Activated CD8-positive, alpha-beta memory T cell treated with anti-CD3 and anti-CD28 coated beads for 24 hours (primary cell): ENCODE measurements at regions not wholly inside any gene's neighbourhood (a gene's known extent, or its start where the extent isn't known, plus 50 kb on each side); places are given as distances from the start of the nearest gene placed in this dataset.
"Not testable (repeated sequence)": the region's sequence is repeated elsewhere in the genome, so short reads cannot be mapped to it uniquely, and the experiment has no call there.

ENCODE experiments used
- DNase-seq: peaks from one replicate; pipeline ENCODE4 v3.0.0-alpha.2; 2020

DNA sequence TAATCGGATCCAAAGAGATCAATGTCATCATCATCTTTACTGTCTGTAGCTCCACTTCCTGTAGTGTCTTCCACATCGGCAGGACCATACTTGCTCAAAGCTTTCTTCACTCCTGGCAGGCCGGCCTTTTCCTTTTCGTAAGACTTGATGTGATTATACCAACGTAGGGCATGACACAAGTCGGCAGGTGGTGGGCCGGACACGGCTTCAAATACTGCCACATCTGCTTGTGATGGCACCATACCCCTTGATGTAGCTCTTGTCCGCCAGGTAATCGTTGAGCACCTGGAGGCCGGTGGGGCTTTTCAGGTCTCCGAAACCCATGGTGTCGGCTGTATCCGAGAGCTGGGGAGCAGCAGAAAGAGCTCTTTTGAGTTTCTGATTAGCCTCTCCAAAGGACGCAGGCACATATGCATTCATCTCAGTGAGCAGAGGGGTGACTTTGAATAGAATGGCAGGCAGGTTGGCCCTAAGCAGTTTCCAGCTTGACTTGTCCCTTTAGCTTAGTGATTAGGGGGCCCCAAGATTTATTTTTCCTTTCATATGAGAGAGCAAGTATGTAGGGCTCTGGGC is 106.0 kb upstream of the PODXL start:
- DNase-seq, result not testable (repeated sequence)

GRCh38 chr7:131657881-131658280 is 101.5 kb upstream of the PODXL start:
- DNase-seq, result no peak

DNA sequence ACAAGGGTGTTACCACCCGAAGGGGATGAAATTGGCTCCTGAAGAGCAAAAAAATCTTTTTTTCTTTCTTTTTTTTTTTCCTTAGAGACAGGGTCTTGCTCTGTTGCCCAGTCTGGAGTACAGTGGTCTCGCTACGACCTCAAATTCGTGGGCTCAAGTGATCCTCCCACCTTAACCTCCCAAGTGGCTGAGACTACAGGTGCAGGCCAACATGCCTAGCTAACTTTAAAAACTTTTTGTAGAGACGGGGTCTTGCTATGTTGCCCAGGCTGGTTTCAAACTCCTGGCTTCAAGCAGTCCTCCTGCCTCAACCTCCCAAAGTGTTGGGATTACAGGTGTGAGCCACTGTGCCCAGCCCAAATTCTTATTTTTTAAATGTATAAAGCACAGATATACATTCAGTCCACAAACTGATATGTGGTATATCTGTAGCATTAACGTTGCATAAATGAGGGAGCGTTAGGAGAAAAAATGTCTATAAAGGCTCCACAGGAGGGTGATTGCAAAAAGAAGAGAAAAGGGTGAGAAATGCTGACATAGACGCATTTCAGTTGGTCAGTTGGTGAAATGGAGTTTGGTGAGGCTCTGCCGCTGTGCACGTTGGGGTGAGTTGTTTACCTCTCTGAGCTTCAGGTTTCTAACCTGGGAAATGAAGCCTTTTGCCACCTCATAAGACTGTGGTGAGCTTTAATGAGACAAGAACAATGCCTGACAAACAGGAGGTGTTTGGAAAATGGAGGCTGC is 100.7 kb upstream of the PODXL start:
- DNase-seq, result no peak

DNA sequence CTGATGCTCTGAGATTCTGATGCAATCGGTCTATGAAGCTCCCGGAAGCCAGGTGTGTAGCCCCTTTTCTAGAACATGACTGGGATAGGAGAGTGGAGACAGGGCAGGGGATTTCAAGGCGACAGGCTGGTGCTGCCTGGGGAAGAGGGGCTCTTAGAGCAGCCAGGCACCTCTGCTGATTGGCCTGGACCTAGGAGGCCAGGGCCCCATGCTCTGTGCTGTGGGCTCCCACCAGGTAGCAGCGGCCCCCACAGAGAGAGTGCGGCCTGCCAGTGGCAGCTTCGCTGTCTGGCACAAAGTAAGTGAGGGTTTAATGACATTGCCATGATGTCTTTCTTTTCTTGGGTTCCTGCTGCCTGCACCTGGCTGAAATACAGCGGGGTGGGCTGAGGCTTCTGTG is 99.4 kb upstream of the PODXL start:
- no peak for DNase-seq

GRCh38 chr7:131655447-131655846 is 99.0 kb upstream of the PODXL start:
- DNase-seq, result no peak

- peak; percentile 96 for DNase-seq
Observed at GRCh38 chr7:131654668-131655326, 98.4 kb upstream of the PODXL start.

DNA sequence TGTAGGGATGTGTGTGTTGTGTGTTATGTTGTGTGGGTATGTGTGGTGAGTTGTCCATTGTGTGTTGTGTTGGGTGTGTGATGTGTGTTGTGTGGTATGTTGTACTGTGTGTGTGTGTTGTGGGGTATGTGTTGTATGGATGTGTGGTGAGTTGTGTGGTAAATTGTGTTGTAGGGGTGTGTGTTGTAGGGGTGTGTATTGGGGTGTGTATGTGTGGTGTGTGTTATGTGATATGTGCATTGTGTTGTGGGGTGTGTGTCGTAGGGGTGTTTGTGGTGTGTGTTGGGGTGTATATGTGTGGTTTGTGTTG is 97.8 kb upstream of the PODXL start:
- DNase-seq, result no peak

DNA sequence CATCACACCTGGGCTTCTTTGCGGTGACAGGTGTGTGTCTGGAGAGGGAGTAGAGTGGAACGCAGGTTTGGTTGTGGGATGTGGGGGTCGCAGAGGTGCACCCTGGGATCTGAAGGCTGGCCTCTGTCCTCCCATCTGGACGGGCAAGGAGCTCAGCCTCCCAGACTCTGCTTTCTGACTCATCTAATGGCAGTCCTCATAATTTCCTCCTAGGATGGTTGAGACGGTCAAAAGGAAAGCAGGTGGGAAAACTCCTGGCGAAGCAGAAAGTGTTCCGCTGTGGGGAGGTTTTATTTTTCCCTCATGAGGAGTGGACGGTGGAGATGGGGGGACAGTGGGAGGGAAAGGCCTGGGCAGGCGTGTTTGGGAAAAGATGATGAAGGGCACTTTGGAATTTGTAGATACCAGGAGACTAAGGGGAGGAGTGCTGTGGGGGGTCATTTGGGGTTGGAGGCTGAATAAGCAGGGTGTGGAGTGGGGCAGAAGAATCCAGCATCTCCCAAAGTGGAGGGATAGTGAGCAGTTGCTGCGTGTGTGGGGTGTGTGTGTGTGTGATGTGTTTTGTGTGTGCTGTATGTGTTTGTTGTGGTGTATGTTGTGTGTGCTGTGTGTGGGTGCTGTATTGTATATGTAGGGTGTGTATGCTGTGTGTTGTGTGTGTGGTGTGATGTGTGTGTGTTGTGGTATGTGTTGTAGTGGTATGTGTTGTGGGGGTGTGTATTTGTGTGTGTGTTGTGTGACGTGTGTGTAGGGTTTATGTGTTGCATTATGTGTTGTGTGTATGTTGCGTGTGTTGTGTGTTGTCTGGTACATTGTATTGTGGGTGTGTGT is 97.2 kb upstream of the PODXL start:
- no peak for DNase-seq

DNA sequence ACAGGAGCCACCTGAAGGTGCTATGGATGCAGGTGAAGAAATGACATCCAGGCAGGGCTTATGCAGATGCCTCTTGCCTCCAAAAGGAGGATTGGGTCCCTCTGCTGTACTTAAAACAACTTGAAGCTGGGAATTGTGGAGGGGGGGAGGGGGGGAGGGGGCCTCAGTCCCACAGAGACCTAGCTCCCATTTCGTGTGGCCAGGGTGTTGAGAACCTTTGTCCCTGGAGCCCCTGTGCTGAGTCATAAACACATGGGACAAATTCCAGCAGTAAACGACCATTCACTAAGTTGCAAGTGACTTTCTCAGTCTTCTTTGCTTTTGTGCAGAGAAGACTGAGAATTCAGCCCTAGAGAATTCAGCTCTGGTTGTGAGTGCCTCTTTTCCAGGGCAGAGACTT is 96.5 kb upstream of the PODXL start:
- DNase-seq, result no peak

DNA sequence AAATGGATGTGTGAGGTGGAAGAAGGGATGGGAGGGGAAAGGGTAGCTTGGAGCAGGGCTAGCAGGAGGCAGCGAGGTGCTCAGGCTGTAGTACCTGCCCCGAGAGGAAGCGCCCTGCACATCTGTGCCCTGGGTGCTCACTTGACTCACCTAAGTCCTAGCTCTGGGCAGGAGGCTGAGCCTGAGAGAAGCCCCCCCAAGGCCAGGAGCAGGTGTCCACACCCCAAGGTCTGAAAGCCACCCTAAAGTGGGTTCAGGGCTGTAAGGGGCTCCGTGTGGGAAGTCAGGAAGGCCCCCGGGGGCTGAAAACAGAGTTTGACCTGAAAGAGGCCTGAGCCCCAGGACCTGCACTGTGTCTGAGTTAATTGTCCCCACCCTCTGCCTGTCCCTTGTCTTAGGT is 95.8 kb upstream of the PODXL start:
- no peak for DNase-seq

DNA sequence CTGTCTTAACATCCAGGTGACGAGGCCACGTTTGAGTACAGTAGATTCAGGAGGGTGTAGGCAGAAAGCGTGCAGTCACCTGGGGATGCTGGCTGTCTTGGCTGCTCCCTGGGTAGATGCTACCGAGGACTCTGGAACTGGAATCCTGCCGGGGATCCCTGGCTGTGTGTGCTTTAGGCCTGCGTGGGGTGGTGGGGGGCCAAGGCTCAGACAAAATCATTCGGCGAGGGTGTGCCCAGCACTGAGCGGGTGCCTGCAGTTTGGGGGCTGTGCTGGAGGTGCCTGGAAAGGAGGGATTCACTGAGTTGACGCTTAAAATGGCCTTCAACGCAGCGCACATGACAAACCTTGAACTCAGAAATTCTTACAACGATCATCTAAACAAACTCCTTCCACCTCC is 93.5 kb upstream of the PODXL start:
- no peak for DNase-seq

- DNase-seq, result no peak
Observed at GRCh38 chr7:131649003-131649541, 92.6 kb upstream of the PODXL start.

DNA sequence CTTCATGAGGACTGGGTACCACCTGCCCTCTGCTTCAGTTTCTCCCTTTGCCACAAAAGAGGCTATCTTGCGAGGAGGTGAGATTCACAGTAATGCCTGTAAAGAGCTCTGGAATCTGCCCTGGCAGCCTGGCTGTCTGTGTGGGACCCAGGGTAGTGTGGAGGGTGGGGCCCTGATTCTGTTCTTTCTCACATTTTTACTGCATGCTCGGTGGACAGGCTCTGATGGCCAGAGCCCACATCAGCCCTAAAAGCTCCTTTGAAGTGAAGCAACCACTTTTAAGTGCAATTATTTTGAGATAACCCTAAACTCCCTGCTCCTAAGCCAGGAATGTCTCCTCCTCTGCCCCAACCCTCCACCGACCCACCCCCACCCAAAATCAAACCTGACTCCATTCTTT is 92.1 kb upstream of the PODXL start:
- no peak for DNase-seq

- DNase-seq, result no peak
Observed at GRCh38 chr7:131646203-131646602, 89.8 kb upstream of the PODXL start.

DNA sequence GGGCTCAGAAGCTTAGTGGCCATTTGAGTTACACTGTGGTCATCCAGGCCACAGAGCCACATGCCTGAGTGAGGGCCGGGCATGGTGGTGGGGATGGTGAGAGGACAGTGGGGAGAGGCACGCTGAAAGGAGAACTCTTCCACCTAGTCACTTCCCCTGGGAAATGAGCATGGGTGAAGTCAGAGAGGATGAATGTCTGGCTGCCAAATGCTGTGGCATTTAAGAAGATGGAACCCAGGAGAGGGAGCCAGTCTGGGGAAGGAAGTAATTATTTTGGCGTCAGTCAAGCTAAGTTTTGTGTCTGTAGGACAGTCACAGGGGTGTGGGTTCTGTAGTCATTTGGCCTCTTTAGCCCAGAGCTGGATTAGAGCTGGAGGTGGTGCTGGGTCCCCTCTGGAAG is 86.0 kb upstream of the PODXL start:
- DNase-seq, result no peak

- DNase-seq, result no peak
Observed at GRCh38 chr7:131640686-131641085, 84.3 kb upstream of the PODXL start.

DNA sequence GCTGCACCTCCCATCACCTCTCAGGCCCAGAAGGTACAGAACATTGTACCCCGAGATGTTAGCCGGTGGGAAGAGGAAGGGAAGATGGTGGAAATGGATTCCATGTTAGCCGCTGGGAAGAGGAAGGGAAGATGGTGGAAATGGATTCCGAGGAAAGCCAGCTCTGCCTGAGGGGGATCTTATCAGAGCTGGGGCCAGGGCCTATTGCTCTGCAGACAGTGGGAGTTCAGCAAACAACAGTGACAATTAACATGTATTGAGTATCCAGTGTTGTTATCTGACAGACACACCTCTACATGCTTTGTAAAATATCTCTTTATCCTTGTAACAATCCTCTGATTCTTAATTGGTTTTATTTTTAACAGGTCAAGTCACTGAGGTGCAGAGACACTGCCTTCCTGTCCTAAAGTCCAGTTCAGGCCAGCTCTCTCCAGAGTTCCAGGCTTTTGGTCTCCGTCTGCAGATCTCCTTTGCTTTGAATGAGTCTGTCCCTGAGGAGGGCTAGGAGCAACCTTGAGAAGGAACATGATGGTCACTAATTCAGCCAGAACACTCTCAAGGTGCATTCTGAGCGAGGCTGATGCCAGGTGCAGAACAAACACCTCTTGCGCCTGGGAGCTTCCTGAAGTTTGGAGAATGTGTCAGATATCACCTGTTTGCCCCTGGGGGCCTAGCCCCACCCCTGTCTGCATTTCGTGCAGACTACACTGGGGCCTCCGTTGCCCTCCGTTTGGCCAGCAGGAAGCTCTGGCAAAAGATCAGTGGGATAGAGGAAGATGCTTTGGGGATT is 82.4 kb upstream of the PODXL start:
- DNase-seq, result no peak

DNA sequence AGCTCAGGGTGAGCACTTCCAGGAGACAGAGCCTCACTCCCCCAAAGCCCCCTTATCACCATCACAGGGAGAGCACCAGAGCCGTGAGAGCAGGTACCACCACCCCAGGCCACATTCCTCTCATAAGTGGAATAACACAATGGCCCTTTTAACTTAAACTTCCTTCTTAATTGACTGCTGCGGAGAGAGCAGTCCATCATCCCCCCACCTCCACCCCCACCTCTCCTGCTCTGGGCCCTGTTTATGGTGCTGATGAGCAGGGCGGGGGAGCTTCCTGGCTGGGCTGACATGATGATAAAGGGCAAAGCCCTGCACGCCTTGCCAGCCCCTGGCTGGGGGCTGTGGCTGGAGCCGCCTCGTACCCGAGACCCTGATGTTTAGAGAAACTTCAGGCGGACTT is 81.4 kb upstream of the PODXL start:
- DNase-seq, result no peak

DNA sequence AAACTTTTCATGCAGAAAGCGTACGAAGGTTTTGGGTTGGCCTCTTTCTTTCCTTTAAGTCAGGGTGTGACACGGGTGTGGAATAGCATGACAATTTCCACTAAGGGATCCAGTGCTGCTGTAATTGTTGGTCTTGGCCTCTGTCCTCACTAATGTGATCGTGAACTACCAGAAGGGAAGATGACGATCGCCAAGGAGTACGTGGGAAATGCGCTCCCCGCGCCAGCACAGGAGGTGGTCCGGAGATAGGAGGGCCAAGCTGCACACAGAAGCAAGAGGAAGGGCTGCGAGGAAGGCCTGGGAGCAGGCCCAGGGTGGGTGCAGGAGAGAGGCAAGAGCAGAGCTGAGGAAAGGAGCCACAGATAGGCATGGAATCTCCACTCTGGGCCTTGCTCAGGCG is 79.7 kb upstream of the PODXL start:
- DNase-seq, result no peak

- not testable (repeated sequence) for DNase-seq
Observed at GRCh38 chr7:131634197-131634596, 77.8 kb upstream of the PODXL start.

DNA sequence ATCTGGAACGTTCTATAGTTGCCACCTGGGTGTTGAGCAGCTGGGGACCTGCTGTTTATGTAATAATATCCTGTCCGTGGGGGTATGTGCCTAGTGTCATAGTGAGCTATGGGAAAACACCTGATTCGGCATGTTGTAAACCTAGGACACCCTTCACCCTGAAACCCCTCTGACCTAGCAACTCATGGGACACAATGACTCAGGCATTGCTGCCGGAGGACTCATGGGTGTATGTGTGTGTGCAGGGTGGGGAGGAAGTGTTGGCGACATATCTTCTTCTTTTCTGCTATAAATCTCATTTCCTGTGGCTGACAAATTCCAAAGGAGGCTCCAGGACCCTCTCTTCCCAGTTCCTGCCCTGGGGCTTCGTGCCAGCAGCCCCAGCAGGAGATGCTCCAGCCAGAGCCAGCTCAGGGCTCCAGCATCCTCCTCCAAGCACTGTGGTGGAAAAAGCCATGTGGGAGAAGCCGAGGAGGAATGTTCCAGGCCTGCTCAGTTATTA is 77.0 kb upstream of the PODXL start:
- DNase-seq, result no peak

- DNase-seq, result no peak
Observed at GRCh38 chr7:131630427-131630826, 74.0 kb upstream of the PODXL start.
